ENCODE measurements at regions not wholly inside any gene's neighbourhood (a gene's known extent, or its start where the extent isn't known, plus 50 kb on each side); places are given as distances from the start of the nearest gene placed in this dataset.

- Histone ChIP-seq H2AK5ac (ENCODE audit: low read length) (no peak overlapping the region), H3K79me2 (ENCODE audit: control insufficient read depth, insufficient read depth, low read length) (no peaks in the 10 kb centered on the region), H4K5ac (ENCODE audit: low read length) (no peak overlapping the region), H3K4me3 (ENCODE audit: low read length) (no peak overlapping the region), H3K4ac (ENCODE audit: low read depth, low read length) (no peak overlapping the region), H3K27me3 (ENCODE audit: insufficient read depth, low read length, poor library complexity) (no peaks in the 10 kb centered on the region), H3K18ac (ENCODE audit: low read length) (no peak overlapping the region), H3K4me2 (ENCODE audit: low read length) (no peak overlapping the region), H2BK15ac (replicated peaks; ENCODE audit: low read depth) (no peak overlapping the region), H3K23ac (ENCODE audit: low read length) (no peak overlapping the region), H3K27ac (ENCODE audit: low read depth, low read length) (no peak overlapping the region), H3K79me1 (ENCODE audit: low read length) (no peaks in the 10 kb centered on the region), H3K56ac (ENCODE audit: low read length) (no peak overlapping the region), H4K8ac (ENCODE audit: low read depth, low read length) (peak overlapping the region; percentile 28), H2BK5ac (ENCODE audit: low read length) (no peak overlapping the region), H2BK120ac (ENCODE audit: low read depth, low read length) (no peak overlapping the region), H3K9ac (ENCODE audit: low read length) (no peak overlapping the region), H3K36me3 (ENCODE audit: control insufficient read depth, insufficient read depth, low read length) (no peaks in the 10 kb centered on the region), H3K4me1 (ENCODE audit: control insufficient read depth, low read depth, low read length) (no peaks in the 10 kb centered on the region)
- no CpG with 5 or more reads among the region's 5 CpGs for WGBS (ENCODE audit: extremely low coverage, insufficient coverage, low lambda C conversion rate)
- DNase-seq: peak; percentile 75
Measured at GRCh38 chrX:15930585-15930984, 76.0 kb upstream of the AP1S2 start.

GRCh38 chrX:15929194-15929593 is 74.6 kb upstream of the AP1S2 start:
- no peaks in the 10 kb centered on the region for H3K79me1 ChIP-seq (ENCODE audit: low read length)
- H2BK5ac ChIP-seq (ENCODE audit: low read length): no peak overlapping the region
- no peak overlapping the region for H3K56ac ChIP-seq (ENCODE audit: low read length)
- no peak for DNase-seq
- H3K4me3 ChIP-seq (ENCODE audit: low read length): no peak overlapping the region
- no peaks in the 10 kb centered on the region for H3K79me2 ChIP-seq (ENCODE audit: control insufficient read depth, insufficient read depth, low read length)
- no peaks in the 10 kb centered on the region for H3K27me3 ChIP-seq (ENCODE audit: insufficient read depth, low read length, poor library complexity)
- H2BK120ac ChIP-seq (ENCODE audit: low read depth, low read length): no peak overlapping the region
- H3K4me1 ChIP-seq (ENCODE audit: control insufficient read depth, low read depth, low read length): no peaks in the 10 kb centered on the region
- H4K5ac ChIP-seq (ENCODE audit: low read length): no peak overlapping the region
- no peak overlapping the region for H2BK15ac ChIP-seq (replicated peaks; ENCODE audit: low read depth)
- H3K27ac ChIP-seq (ENCODE audit: low read depth, low read length): no peak overlapping the region
- H3K9ac ChIP-seq (ENCODE audit: low read length): no peak overlapping the region
- no peak overlapping the region for H3K23ac ChIP-seq (ENCODE audit: low read length)
- H3K36me3 ChIP-seq (ENCODE audit: control insufficient read depth, insufficient read depth, low read length): no peaks in the 10 kb centered on the region
- no peak overlapping the region for H3K4me2 ChIP-seq (ENCODE audit: low read length)
- no CpG with 5 or more reads among the region's 2 CpGs for WGBS (ENCODE audit: extremely low coverage, insufficient coverage, low lambda C conversion rate)
- peak overlapping the region; percentile 27 for H3K4ac ChIP-seq (ENCODE audit: low read depth, low read length)
- H3K18ac ChIP-seq (ENCODE audit: low read length): no peak overlapping the region
- H2AK5ac ChIP-seq (ENCODE audit: low read length): no peak overlapping the region
- no peak overlapping the region for H4K8ac ChIP-seq (ENCODE audit: low read depth, low read length)

- no peak for DNase-seq
- Histone ChIP-seq H2BK5ac (ENCODE audit: low read length) (no peak overlapping the region), H2BK15ac (replicated peaks; ENCODE audit: low read depth) (no peak overlapping the region), H3K4me2 (ENCODE audit: low read length) (no peak overlapping the region), H3K4me3 (ENCODE audit: low read length) (no peak overlapping the region), H3K18ac (ENCODE audit: low read length) (no peak overlapping the region), H3K36me3 (ENCODE audit: control insufficient read depth, insufficient read depth, low read length) (no peaks in the 10 kb centered on the region), H3K79me2 (ENCODE audit: control insufficient read depth, insufficient read depth, low read length) (no peaks in the 10 kb centered on the region), H3K9ac (ENCODE audit: low read length) (no peak overlapping the region), H3K27ac (ENCODE audit: low read depth, low read length) (no peak overlapping the region), H3K79me1 (ENCODE audit: low read length) (no peaks in the 10 kb centered on the region), H3K56ac (ENCODE audit: low read length) (no peak overlapping the region), H2AK5ac (ENCODE audit: low read length) (no peak overlapping the region), H3K4ac (ENCODE audit: low read depth, low read length) (no peak overlapping the region), H3K23ac (ENCODE audit: low read length) (no peak overlapping the region), H3K27me3 (ENCODE audit: insufficient read depth, low read length, poor library complexity) (no peaks in the 10 kb centered on the region), H3K4me1 (ENCODE audit: control insufficient read depth, low read depth, low read length) (no peaks in the 10 kb centered on the region), H2BK120ac (ENCODE audit: low read depth, low read length) (no peak overlapping the region), H4K8ac (ENCODE audit: low read depth, low read length) (no peak overlapping the region), H4K5ac (ENCODE audit: low read length) (no peak overlapping the region)
- no CpG with 5 or more reads among the region's 1 CpG for WGBS (ENCODE audit: extremely low coverage, insufficient coverage, low lambda C conversion rate)
Measured at GRCh38 chrX:15926622-15927021, 72.0 kb upstream of the AP1S2 start.

- no peak overlapping the region for H3K23ac ChIP-seq (ENCODE audit: low read length)
- no peak overlapping the region for H4K5ac ChIP-seq (ENCODE audit: low read length)
- H3K79me2 ChIP-seq (ENCODE audit: control insufficient read depth, insufficient read depth, low read length): no peaks in the 10 kb centered on the region
- no peaks in the 10 kb centered on the region for H3K36me3 ChIP-seq (ENCODE audit: control insufficient read depth, insufficient read depth, low read length)
- no peak overlapping the region for H3K4ac ChIP-seq (ENCODE audit: low read depth, low read length)
- H3K27ac ChIP-seq (ENCODE audit: low read depth, low read length): no peak overlapping the region
- H2BK15ac ChIP-seq (replicated peaks; ENCODE audit: low read depth): no peak overlapping the region
- H3K79me1 ChIP-seq (ENCODE audit: low read length): no peaks in the 10 kb centered on the region
- no peak overlapping the region for H2BK120ac ChIP-seq (ENCODE audit: low read depth, low read length)
- no peaks in the 10 kb centered on the region for H3K4me1 ChIP-seq (ENCODE audit: control insufficient read depth, low read depth, low read length)
- H3K9ac ChIP-seq (ENCODE audit: low read length): no peak overlapping the region
- no peak overlapping the region for H3K18ac ChIP-seq (ENCODE audit: low read length)
- no peak overlapping the region for H4K8ac ChIP-seq (ENCODE audit: low read depth, low read length)
- H3K56ac ChIP-seq (ENCODE audit: low read length): no peak overlapping the region
- no peak for DNase-seq
- H2BK5ac ChIP-seq (ENCODE audit: low read length): no peak overlapping the region
- no peak overlapping the region for H2AK5ac ChIP-seq (ENCODE audit: low read length)
- H3K27me3 ChIP-seq (ENCODE audit: insufficient read depth, low read length, poor library complexity): no peaks in the 10 kb centered on the region
- WGBS (ENCODE audit: extremely low coverage, insufficient coverage, low lambda C conversion rate): no CpG with 5 or more reads among the region's 1 CpG
- no peak overlapping the region for H3K4me3 ChIP-seq (ENCODE audit: low read length)
- H3K4me2 ChIP-seq (ENCODE audit: low read length): no peak overlapping the region
Measured at GRCh38 chrX:15918003-15918402, 63.4 kb upstream of the AP1S2 start.

GRCh38 chrX:15916704-15917084 is 62.1 kb upstream of the AP1S2 start:
- Histone ChIP-seq H3K27me3 (ENCODE audit: insufficient read depth, low read length, poor library complexity) (no peaks in the 10 kb centered on the region), H4K5ac (ENCODE audit: low read length) (no peak overlapping the region), H4K8ac (ENCODE audit: low read depth, low read length) (no peak overlapping the region), H2BK120ac (ENCODE audit: low read depth, low read length) (no peak overlapping the region), H3K79me2 (ENCODE audit: control insufficient read depth, insufficient read depth, low read length) (no peaks in the 10 kb centered on the region), H3K4me2 (ENCODE audit: low read length) (no peak overlapping the region), H3K56ac (ENCODE audit: low read length) (no peak overlapping the region), H3K79me1 (ENCODE audit: low read length) (no peaks in the 10 kb centered on the region), H3K18ac (ENCODE audit: low read length) (no peak overlapping the region), H3K9ac (ENCODE audit: low read length) (no peak overlapping the region), H3K36me3 (ENCODE audit: control insufficient read depth, insufficient read depth, low read length) (no peaks in the 10 kb centered on the region), H2AK5ac (ENCODE audit: low read length) (no peak overlapping the region), H2BK15ac (replicated peaks; ENCODE audit: low read depth) (no peak overlapping the region), H2BK5ac (ENCODE audit: low read length) (no peak overlapping the region), H3K23ac (ENCODE audit: low read length) (no peak overlapping the region), H3K4me3 (ENCODE audit: low read length) (no peak overlapping the region), H3K27ac (ENCODE audit: low read depth, low read length) (no peak overlapping the region), H3K4me1 (ENCODE audit: control insufficient read depth, low read depth, low read length) (no peaks in the 10 kb centered on the region), H3K4ac (ENCODE audit: low read depth, low read length) (no peak overlapping the region)
- WGBS (ENCODE audit: extremely low coverage, insufficient coverage, low lambda C conversion rate): no CpG with 5 or more reads among the region's 4 CpGs
- peak; percentile 38 for DNase-seq

GRCh38 chrX:15915959-15916703 is 61.5 kb upstream of the AP1S2 start:
- no CpG with 5 or more reads among the region's 5 CpGs for WGBS (ENCODE audit: extremely low coverage, insufficient coverage, low lambda C conversion rate)
- H4K8ac ChIP-seq (ENCODE audit: low read depth, low read length): no peak overlapping the region
- peak; percentile 37 for DNase-seq
- no peak overlapping the region for H3K18ac ChIP-seq (ENCODE audit: low read length)
- no peak overlapping the region for H3K23ac ChIP-seq (ENCODE audit: low read length)
- H3K4me2 ChIP-seq (ENCODE audit: low read length): no peak overlapping the region
- no peak overlapping the region for H4K5ac ChIP-seq (ENCODE audit: low read length)
- H3K4ac ChIP-seq (ENCODE audit: low read depth, low read length): no peak overlapping the region
- no peaks in the 10 kb centered on the region for H3K79me2 ChIP-seq (ENCODE audit: control insufficient read depth, insufficient read depth, low read length)
- H3K56ac ChIP-seq (ENCODE audit: low read length): no peak overlapping the region
- H3K4me3 ChIP-seq (ENCODE audit: low read length): no peak overlapping the region
- H2BK120ac ChIP-seq (ENCODE audit: low read depth, low read length): no peak overlapping the region
- H3K36me3 ChIP-seq (ENCODE audit: control insufficient read depth, insufficient read depth, low read length): no peaks in the 10 kb centered on the region
- H2AK5ac ChIP-seq (ENCODE audit: low read length): no peak overlapping the region
- H3K9ac ChIP-seq (ENCODE audit: low read length): no peak overlapping the region
- no peak overlapping the region for H2BK5ac ChIP-seq (ENCODE audit: low read length)
- H3K79me1 ChIP-seq (ENCODE audit: low read length): no peaks in the 10 kb centered on the region
- no peaks in the 10 kb centered on the region for H3K27me3 ChIP-seq (ENCODE audit: insufficient read depth, low read length, poor library complexity)
- no peak overlapping the region for H3K27ac ChIP-seq (ENCODE audit: low read depth, low read length)
- no peaks in the 10 kb centered on the region for H3K4me1 ChIP-seq (ENCODE audit: control insufficient read depth, low read depth, low read length)
- H2BK15ac ChIP-seq (replicated peaks; ENCODE audit: low read depth): no peak overlapping the region

Measured in mesendoderm (in vitro differentiated cells).